ENCODE measurements at regions not wholly inside any gene's neighbourhood (a gene's known extent, or its start where the extent isn't known, plus 50 kb on each side); places are given as distances from the start of the nearest gene placed in this dataset.
A peak's percentile ranks its signal among the peaks of the same experiment; 100 is the strongest.

GRCh38 chr1:208665936-208666335 is 421.8 kb upstream of the PLXNA2 start:
- TF ChIP-seq CTCF (IDR thresholded peaks at IDR 0.05; ENCODE audit: insufficient read depth, low read depth, low read length, missing control alignments), result no peak

GRCh38 chr1:208668991-208669390 is 424.8 kb upstream of the PLXNA2 start:
- H3K4me3 ChIP-seq (ENCODE audit: low read length), result no peak overlapping the region
- TF ChIP-seq CTCF (IDR thresholded peaks at IDR 0.05; ENCODE audit: insufficient read depth, low read depth, low read length, missing control alignments), result no peak
- peak; percentile 37 for DNase-seq (ENCODE audit: low read depth)

More at GRCh38 chr1:208665936-208666335, 421.8 kb upstream of the PLXNA2 start:
- no peak for DNase-seq (ENCODE audit: low read depth)
- no peak overlapping the region for H3K4me3 ChIP-seq (ENCODE audit: low read length)

- DNase-seq (ENCODE audit: low read depth), result no peak
- no peak overlapping the region for H3K4me3 ChIP-seq (ENCODE audit: low read length)
- TF ChIP-seq CTCF (IDR thresholded peaks at IDR 0.05; ENCODE audit: insufficient read depth, low read depth, low read length, missing control alignments), result no peak
These were observed 426.6 kb upstream of the PLXNA2 start for GRCh38 chr1:208670778-208671177.

- H3K4me3 ChIP-seq (ENCODE audit: low read length), result no peak overlapping the region
- no peak for TF ChIP-seq CTCF (IDR thresholded peaks at IDR 0.05; ENCODE audit: insufficient read depth, low read depth, low read length, missing control alignments)
- no peak for DNase-seq (ENCODE audit: low read depth)
These were observed 437.9 kb upstream of the PLXNA2 start for GRCh38 chr1:208681878-208682663.

GRCh38 chr1:208682664-208683013 is 438.5 kb upstream of the PLXNA2 start:
- no peak for TF ChIP-seq CTCF (IDR thresholded peaks at IDR 0.05; ENCODE audit: insufficient read depth, low read depth, low read length, missing control alignments)
- DNase-seq (ENCODE audit: low read depth), result no peak

GRCh38 chr1:208683141-208683540 is 439.0 kb upstream of the PLXNA2 start:
- no peak overlapping the region for H3K4me3 ChIP-seq (ENCODE audit: low read length)
- no peak for TF ChIP-seq CTCF (IDR thresholded peaks at IDR 0.05; ENCODE audit: insufficient read depth, low read depth, low read length, missing control alignments)
- DNase-seq (ENCODE audit: low read depth), result no peak

More at GRCh38 chr1:208682664-208683013, 438.5 kb upstream of the PLXNA2 start:
- H3K4me3 ChIP-seq (ENCODE audit: low read length), result no peak overlapping the region

- no peak for TF ChIP-seq CTCF (IDR thresholded peaks at IDR 0.05; ENCODE audit: insufficient read depth, low read depth, low read length, missing control alignments)
- DNase-seq (ENCODE audit: low read depth), result no peak
- no peak overlapping the region for H3K4me3 ChIP-seq (ENCODE audit: low read length)
These were observed 440.0 kb upstream of the PLXNA2 start for GRCh38 chr1:208684192-208684591.
